Astrocyte (in vitro differentiated cells and primary cell): ENCODE measurements at regions not wholly inside any gene's neighbourhood (a gene's known extent, or its start where the extent isn't known, plus 50 kb on each side); places are given as distances from the start of the nearest gene placed in this dataset.
"Not testable (repeated sequence)": the region's sequence is repeated elsewhere in the genome, so short reads cannot be mapped to it uniquely, and the experiment has no call there.

Experiments used
- EZH2 ChIP-seq: IDR thresholded peaks from 2 replicates; pipeline ENCODE4 v1.6.1; 2012; ENCODE audit warnings: mild to moderate bottlenecking, low read length, inconsistent platforms; ENCODE audit not compliant: insufficient read depth
- TF ChIP-seq, protein P1 (sequence below): IDR thresholded peaks from 2 replicates; pipeline ENCODE4 v1.5.1; 2011; ENCODE audit warnings: low read depth, mild to moderate bottlenecking, inconsistent platforms, low read length, moderate library complexity; ENCODE audit not compliant: insufficient read depth

DNA sequence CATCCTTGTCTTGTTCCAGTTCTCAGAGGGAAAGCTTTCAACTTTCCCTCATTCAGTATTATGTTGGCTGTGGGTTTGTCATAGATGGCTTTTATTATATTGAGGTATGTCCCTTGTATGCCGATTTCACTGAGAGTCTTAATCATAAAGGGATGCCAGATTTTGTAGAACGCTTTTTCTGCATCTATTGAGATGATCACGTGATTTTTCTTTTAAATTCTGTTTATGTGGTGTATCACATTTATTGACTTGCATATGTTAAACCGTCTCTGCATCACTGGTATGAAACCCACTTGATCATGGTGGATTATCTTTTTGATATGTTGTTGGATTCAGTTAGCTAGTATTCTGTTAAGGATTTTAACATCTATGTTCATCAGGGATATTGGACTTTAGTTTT, 313.7 kb upstream of the AMOT start:
- TF ChIP-seq, protein P1, sequence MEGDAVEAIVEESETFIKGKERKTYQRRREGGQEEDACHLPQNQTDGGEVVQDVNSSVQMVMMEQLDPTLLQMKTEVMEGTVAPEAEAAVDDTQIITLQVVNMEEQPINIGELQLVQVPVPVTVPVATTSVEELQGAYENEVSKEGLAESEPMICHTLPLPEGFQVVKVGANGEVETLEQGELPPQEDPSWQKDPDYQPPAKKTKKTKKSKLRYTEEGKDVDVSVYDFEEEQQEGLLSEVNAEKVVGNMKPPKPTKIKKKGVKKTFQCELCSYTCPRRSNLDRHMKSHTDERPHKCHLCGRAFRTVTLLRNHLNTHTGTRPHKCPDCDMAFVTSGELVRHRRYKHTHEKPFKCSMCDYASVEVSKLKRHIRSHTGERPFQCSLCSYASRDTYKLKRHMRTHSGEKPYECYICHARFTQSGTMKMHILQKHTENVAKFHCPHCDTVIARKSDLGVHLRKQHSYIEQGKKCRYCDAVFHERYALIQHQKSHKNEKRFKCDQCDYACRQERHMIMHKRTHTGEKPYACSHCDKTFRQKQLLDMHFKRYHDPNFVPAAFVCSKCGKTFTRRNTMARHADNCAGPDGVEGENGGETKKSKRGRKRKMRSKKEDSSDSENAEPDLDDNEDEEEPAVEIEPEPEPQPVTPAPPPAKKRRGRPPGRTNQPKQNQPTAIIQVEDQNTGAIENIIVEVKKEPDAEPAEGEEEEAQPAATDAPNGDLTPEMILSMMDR = not testable (repeated sequence)
- not testable (repeated sequence) for TF ChIP-seq EZH2
